SIG-M5 treated with dmso at 0.1 percent for 504 hours (cell line): ENCODE measurements at regions not wholly inside any gene's neighbourhood (a gene's known extent, or its start where the extent isn't known, plus 50 kb on each side); places are given as distances from the start of the nearest gene placed in this dataset.
A peak's percentile ranks its signal among the peaks of the same experiment; 100 is the strongest.

Experiments used
- DNase-seq: peaks from one replicate; lab custom pipeline; 2025; ENCODE audit not compliant: unreplicated experiment; lab: John Stamatoyannopoulos, UW

GRCh38 chr1:115577513-115577912, 64.3 kb upstream of the VANGL1 start:
- no peak for DNase-seq

- DNase-seq, result no peak
These were observed 66.1 kb upstream of the VANGL1 start for GRCh38 chr1:115575661-115576060.

GRCh38 chr1:115572710-115573109, 69.1 kb upstream of the VANGL1 start:
- DNase-seq, result no peak

GRCh38 chr1:115567431-115567830, 74.3 kb upstream of the VANGL1 start:
- DNase-seq, result no peak

GRCh38 chr1:115565791-115566190, 76.0 kb upstream of the VANGL1 start:
- DNase-seq, result no peak

- DNase-seq, result no peak
These were observed 76.4 kb upstream of the VANGL1 start for GRCh38 chr1:115565353-115565752.

- DNase-seq, result no peak
These were observed 77.6 kb upstream of the VANGL1 start for GRCh38 chr1:115564201-115564600.

GRCh38 chr1:115560027-115560426, 81.7 kb upstream of the VANGL1 start:
- DNase-seq, result no peak

- DNase-seq, result no peak
These were observed 83.5 kb upstream of the VANGL1 start for GRCh38 chr1:115558275-115558674.

- DNase-seq, result no peak
These were observed 84.1 kb upstream of the VANGL1 start for GRCh38 chr1:115557715-115558114.

GRCh38 chr1:115556236-115556635, 85.5 kb upstream of the VANGL1 start:
- no peak for DNase-seq

- no peak for DNase-seq
These were observed 86.3 kb upstream of the VANGL1 start for GRCh38 chr1:115555446-115555845.

GRCh38 chr1:115547696-115548095, 94.1 kb upstream of the VANGL1 start:
- DNase-seq, result no peak

GRCh38 chr1:115546846-115547245, 94.9 kb upstream of the VANGL1 start:
- DNase-seq, result no peak

- peak; percentile 46 for DNase-seq
These were observed 95.7 kb upstream of the VANGL1 start for GRCh38 chr1:115545791-115546733.

GRCh38 chr1:115545096-115545720, 96.6 kb upstream of the VANGL1 start:
- DNase-seq, result no peak

GRCh38 chr1:115544131-115544530, 97.6 kb upstream of the VANGL1 start:
- DNase-seq, result no peak

GRCh38 chr1:115543247-115543646, 98.5 kb upstream of the VANGL1 start:
- DNase-seq, result no peak

GRCh38 chr1:115539736-115540135, 102.0 kb upstream of the VANGL1 start:
- no peak for DNase-seq

- no peak for DNase-seq
These were observed 102.7 kb upstream of the VANGL1 start for GRCh38 chr1:115539061-115539460.

GRCh38 chr1:115538579-115538978, 103.2 kb upstream of the VANGL1 start:
- no peak for DNase-seq

- DNase-seq, result no peak
These were observed 104.4 kb upstream of the VANGL1 start for GRCh38 chr1:115537415-115537814.
